Upper lobe of right lung (tissue), 1 donor: ENCODE measurements at regions not wholly inside any gene's neighbourhood (a gene's known extent, or its start where the extent isn't known, plus 50 kb on each side); places are given as distances from the start of the nearest gene placed in this dataset.
A peak's percentile ranks its signal among the peaks of the same experiment; 100 is the strongest.

Source experiments
- ATAC-seq: fragments of 200-7000 bp; cut with Tn5 transposase; one replicate; pipeline ENCODE4 v1.9.1; 2020; ENCODE audit warnings: mild to moderate bottlenecking, moderate library complexity
- DNase-seq: peaks from one replicate; pipeline ENCODE4 v3.0.0-alpha.2; 2020
- H3K27ac ChIP-seq: fragments of 200-600 bp; one replicate; pipeline ENCODE4 v1.8.0; 2022
- H3K27me3 ChIP-seq: fragments of 200-600 bp; one replicate; pipeline ENCODE4 v1.8.0; 2022; ENCODE audit warnings: mild to moderate bottlenecking
- H3K36me3 ChIP-seq: fragments of 200-600 bp; one replicate; pipeline ENCODE4 v1.8.0; 2022
- H3K4me1 ChIP-seq: fragments of 200-600 bp; one replicate; pipeline ENCODE4 v1.8.0; 2022
- H3K4me3 ChIP-seq: fragments of 200-600 bp; one replicate; pipeline ENCODE4 v1.8.0; 2022; ENCODE audit warnings: mild to moderate bottlenecking
- H3K9me3 ChIP-seq: fragments of 200-600 bp; one replicate; pipeline ENCODE4 v1.8.0; 2022
- intact Hi-C: fragments of 100-400 bp; cut with DNase I; formaldehyde crosslinking; loops from one replicate; pipeline ENCODE4 v1.11.0; 2022
- TF ChIP-seq, protein P1 (sequence below): fragments of 200-600 bp; IDR thresholded peaks from one replicate; pipeline ENCODE4 v1.8.0; 2022; ENCODE audit warnings: antibody characterized with exemption
- donor health status: DM: no; HTN: yes; CAD: no; lungs with severe emphysema.

DNA sequence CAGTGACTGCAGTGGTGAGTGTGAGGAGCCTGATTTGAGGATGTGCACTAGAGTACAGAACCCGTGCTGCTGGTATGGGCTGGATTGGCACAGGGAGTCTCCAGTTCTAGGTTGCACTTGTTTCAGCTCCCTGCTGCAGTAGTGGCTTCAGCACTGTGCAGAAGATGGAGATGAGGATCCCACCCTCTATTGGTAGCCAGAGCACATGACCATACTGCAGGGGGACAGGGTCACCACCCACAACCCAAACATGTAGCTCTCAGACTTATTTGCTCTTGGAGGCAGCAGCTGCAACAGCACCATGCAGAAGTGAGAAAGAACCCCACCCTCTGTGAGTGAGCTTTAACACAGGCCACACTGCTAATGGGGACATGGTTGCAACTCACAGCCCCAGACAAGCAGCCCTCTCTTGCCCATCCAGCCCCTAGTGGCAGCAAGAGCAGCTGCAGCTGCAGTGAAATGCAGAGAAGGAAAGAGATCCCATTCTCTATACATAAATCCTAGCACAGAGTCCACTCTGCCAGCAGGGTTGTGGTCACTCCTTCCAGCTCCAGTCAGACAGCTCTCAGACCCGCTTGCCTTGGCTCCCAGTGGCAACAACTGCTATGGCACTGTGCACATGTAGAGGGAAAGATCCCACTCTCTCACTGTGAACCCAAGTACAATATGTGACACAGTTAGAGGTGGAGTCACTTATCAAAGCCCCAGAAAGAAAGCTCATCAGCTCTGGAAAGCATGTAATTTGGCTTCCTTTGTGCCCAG, 51.4 kb upstream of the SCIN start:
- DNase-seq (no peak), ATAC-seq (peak; percentile 45)
- Histone ChIP-seq H3K27ac (no peak overlapping the region), H3K4me3 (no peak overlapping the region), H3K9me3 (no peaks in the 10 kb centered on the region), H3K4me1 (no peaks in the 10 kb centered on the region), H3K27me3 (no peaks in the 10 kb centered on the region), H3K36me3 (no peaks in the 10 kb centered on the region)
- TF ChIP-seq, protein P1, sequence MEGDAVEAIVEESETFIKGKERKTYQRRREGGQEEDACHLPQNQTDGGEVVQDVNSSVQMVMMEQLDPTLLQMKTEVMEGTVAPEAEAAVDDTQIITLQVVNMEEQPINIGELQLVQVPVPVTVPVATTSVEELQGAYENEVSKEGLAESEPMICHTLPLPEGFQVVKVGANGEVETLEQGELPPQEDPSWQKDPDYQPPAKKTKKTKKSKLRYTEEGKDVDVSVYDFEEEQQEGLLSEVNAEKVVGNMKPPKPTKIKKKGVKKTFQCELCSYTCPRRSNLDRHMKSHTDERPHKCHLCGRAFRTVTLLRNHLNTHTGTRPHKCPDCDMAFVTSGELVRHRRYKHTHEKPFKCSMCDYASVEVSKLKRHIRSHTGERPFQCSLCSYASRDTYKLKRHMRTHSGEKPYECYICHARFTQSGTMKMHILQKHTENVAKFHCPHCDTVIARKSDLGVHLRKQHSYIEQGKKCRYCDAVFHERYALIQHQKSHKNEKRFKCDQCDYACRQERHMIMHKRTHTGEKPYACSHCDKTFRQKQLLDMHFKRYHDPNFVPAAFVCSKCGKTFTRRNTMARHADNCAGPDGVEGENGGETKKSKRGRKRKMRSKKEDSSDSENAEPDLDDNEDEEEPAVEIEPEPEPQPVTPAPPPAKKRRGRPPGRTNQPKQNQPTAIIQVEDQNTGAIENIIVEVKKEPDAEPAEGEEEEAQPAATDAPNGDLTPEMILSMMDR, result peak; percentile 27
- intact Hi-C loops, result no loop called here

DNA sequence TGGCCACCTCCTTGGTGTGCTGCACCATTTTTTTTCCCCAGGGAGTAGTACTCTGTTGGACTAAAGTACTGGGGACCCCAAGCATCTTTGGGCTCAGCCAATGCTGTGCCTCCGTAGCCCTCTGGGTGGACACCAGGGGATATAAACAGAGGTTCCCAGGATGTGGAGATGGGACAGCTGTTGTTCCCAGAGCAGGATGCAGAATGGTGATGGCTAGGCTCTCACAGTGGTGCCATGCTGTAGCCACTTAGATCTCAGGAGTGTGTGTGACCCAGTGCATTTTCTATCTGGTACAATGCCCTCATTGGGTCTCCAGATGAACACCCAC, 50.9 kb upstream of the SCIN start:
- DNase-seq, result no peak
- no peak overlapping the region for H3K27ac ChIP-seq
- H3K36me3 ChIP-seq, result no peaks in the 10 kb centered on the region
- intact Hi-C loops, result no loop called here
- no peaks in the 10 kb centered on the region for H3K4me1 ChIP-seq
- H3K4me3 ChIP-seq, result no peak overlapping the region
- peak; percentile 9 for ATAC-seq
- H3K27me3 ChIP-seq, result peaks cover 4% of the 10 kb centered on the region
- TF ChIP-seq, protein P1, result no peak
- H3K9me3 ChIP-seq, result no peaks in the 10 kb centered on the region
